Prostate gland (tissue), 2 donors: ENCODE measurements at regions not wholly inside any gene's neighbourhood (a gene's known extent, or its start where the extent isn't known, plus 50 kb on each side); places are given as distances from the start of the nearest gene placed in this dataset.

Experiments
- DNase-seq: peaks from one replicate; pipeline ENCODE4 v3.0.0-alpha.2; 2019; ENCODE audit warnings: low spot score
- H3K27ac ChIP-seq, 2 donors: fragments of 200-600 bp; sonication (generic); 2 replicates each; pipeline ENCODE4 v1.5.1; 2017 to 2019
- H3K27me3 ChIP-seq: fragments of 200-600 bp; sonication (generic); replicated peaks from 2 replicates; pipeline ENCODE4 v1.5.1; 2019; ENCODE audit not compliant: insufficient read depth
- H3K36me3 ChIP-seq, 2 donors: fragments of 200-600 bp; sonication (generic); 1 replicate in 1 of 2; 2 replicates in 1 of 2; pipeline versions ENCODE4 v1.5.1 to v1.8.1; 2017 to 2019
- H3K4me1 ChIP-seq: fragments of 200-600 bp; sonication (generic); replicated peaks from 2 replicates; pipeline ENCODE4 v1.5.1; 2019
- H3K4me3 ChIP-seq, 2 donors: fragments of 200-600 bp; sonication (generic); 2 replicates each; pipeline ENCODE4 v1.5.1; 2017 to 2019
- H3K9me3 ChIP-seq: fragments of 200-600 bp; sonication (generic); 2 replicates; pipeline ENCODE4 v1.5.1; 2017
- CTCF ChIP-seq, 4 experiments: fragments of 200-600 bp in 2 of 4; fragments of 450-650 bp in 2 of 4; sonication (generic) in 2 of 4; IDR thresholded peaks; 1 replicate in 3 of 4; 2 replicates in 1 of 4; pipeline ENCODE4 v1.5.1; 2016 to 2019; ENCODE audit warnings: antibody characterized with exemption in 4 of 4, mild to moderate bottlenecking in 2 of 4, moderate library complexity in 2 of 4
- POLR2A ChIP-seq: fragments of 450-650 bp; IDR thresholded peaks from one replicate; pipeline ENCODE4 v1.6.1; 2016; ENCODE audit warnings: antibody characterized with exemption, mild to moderate bottlenecking
- POLR2AphosphoS5 ChIP-seq: sonication (generic); formaldehyde crosslinking; IDR thresholded peaks from one replicate; pipeline ENCODE4 v1.6.1; 2017; ENCODE audit warnings: antibody characterized with exemption
- WGBS: methylation state at CpG from one replicate; pipeline ENCODE4 v1.1.5; 2018; 5-methylcytosine and 5-hydroxymethylcytosine counted together
- intact Hi-C: fragments of 100-400 bp; cut with DNase I; formaldehyde crosslinking; loops from one replicate; pipeline ENCODE4 v1.14.2; 2022

GRCh38 chr5:166236327-166236726 lies 2055.1 kb upstream of the WWC1 start:
- WGBS, result 50% methylated on average over 1 of the region's 1 CpG
- Histone ChIP-seq H3K4me3 (no peak overlapping the region), H3K27ac (no peak overlapping the region), H3K9me3 (no peaks in the 10 kb centered on the region), H3K36me3 (no peaks in the 10 kb centered on the region), H3K27me3 (no peaks in the 10 kb centered on the region), H3K4me1 (no peaks in the 10 kb centered on the region)
- DNase-seq, result no peak
- intact Hi-C loops, result no loop called here
- no peak for TF ChIP-seq CTCF (IDR thresholded peaks at IDR 0.05)
- no peak for TF ChIP-seq POLR2AphosphoS5
- TF ChIP-seq POLR2A, result no peak

- intact Hi-C loops, result no loop called here
These were observed 2050.7 kb upstream of the WWC1 start for GRCh38 chr5:166240705-166241104.

GRCh38 chr5:166245556-166245955 lies 2045.9 kb upstream of the WWC1 start:
- 36% methylated on average over 2 of the region's 2 CpGs for WGBS
- Histone ChIP-seq H3K4me1 (no peaks in the 10 kb centered on the region), H3K27ac (no peak overlapping the region), H3K4me3 (no peak overlapping the region), H3K9me3 (no peaks in the 10 kb centered on the region), H3K27me3 (no peaks in the 10 kb centered on the region), H3K36me3 (no peaks in the 10 kb centered on the region)
- intact Hi-C loops, result no loop called here
- no peak for TF ChIP-seq POLR2A
- TF ChIP-seq CTCF (IDR thresholded peaks at IDR 0.05), result no peak
- TF ChIP-seq POLR2AphosphoS5, result no peak
- DNase-seq, result no peak

More at GRCh38 chr5:166240705-166241104, 2050.7 kb upstream of the WWC1 start:
- H3K9me3 ChIP-seq, result no peaks in the 10 kb centered on the region
- no peak for DNase-seq
- H3K27me3 ChIP-seq, result no peaks in the 10 kb centered on the region
- no peak overlapping the region for H3K4me3 ChIP-seq
- 91% methylated on average over 2 of the region's 2 CpGs for WGBS
- TF ChIP-seq POLR2A (no peak), CTCF (IDR thresholded peaks at IDR 0.05) (no peak), POLR2AphosphoS5 (no peak)
- no peak overlapping the region for H3K27ac ChIP-seq
- H3K4me1 ChIP-seq, result no peaks in the 10 kb centered on the region
- H3K36me3 ChIP-seq, result no peaks in the 10 kb centered on the region

- H3K36me3 ChIP-seq, result no peaks in the 10 kb centered on the region
- no peak overlapping the region for H3K27ac ChIP-seq
- H3K4me3 ChIP-seq, result no peak overlapping the region
- H3K9me3 ChIP-seq, result no peaks in the 10 kb centered on the region
- 66% methylated on average over 4 of the region's 4 CpGs for WGBS
- no peaks in the 10 kb centered on the region for H3K27me3 ChIP-seq
- TF ChIP-seq POLR2A (no peak), POLR2AphosphoS5 (no peak), CTCF (IDR thresholded peaks at IDR 0.05) (no peak)
- H3K4me1 ChIP-seq, result no peaks in the 10 kb centered on the region
- no peak for DNase-seq
- intact Hi-C loops, result no loop called here
These were observed 2039.7 kb upstream of the WWC1 start for GRCh38 chr5:166251786-166252185.

GRCh38 chr5:166257661-166258060 lies 2033.8 kb upstream of the WWC1 start:
- Histone ChIP-seq H3K27ac (no peak overlapping the region), H3K4me1 (no peaks in the 10 kb centered on the region), H3K4me3 (no peak overlapping the region), H3K27me3 (no peaks in the 10 kb centered on the region), H3K36me3 (no peaks in the 10 kb centered on the region), H3K9me3 (no peaks in the 10 kb centered on the region)
- no peak for DNase-seq
- intact Hi-C loops, result no loop called here
- TF ChIP-seq POLR2A (no peak), CTCF (IDR thresholded peaks at IDR 0.05) (no peak), POLR2AphosphoS5 (no peak)
- 72% methylated on average over 4 of the region's 4 CpGs for WGBS
